HG03045 (cell line): ENCODE measurements at regions not wholly inside any gene's neighbourhood (a gene's known extent, or its start where the extent isn't known, plus 50 kb on each side); places are given as distances from the start of the nearest gene placed in this dataset.

Experiments
- ATAC-seq: cut with Tn5 transposase; IDR thresholded peaks from one replicate; pipeline ENCODE4 v1.9.1; 2021; ENCODE audit warnings: mild to moderate bottlenecking, moderate library complexity; ENCODE audit not compliant: unreplicated experiment

GRCh38 chr18:45298986-45299385, 316.3 kb upstream of the SLC14A2 start:
- no peak for ATAC-seq

DNA sequence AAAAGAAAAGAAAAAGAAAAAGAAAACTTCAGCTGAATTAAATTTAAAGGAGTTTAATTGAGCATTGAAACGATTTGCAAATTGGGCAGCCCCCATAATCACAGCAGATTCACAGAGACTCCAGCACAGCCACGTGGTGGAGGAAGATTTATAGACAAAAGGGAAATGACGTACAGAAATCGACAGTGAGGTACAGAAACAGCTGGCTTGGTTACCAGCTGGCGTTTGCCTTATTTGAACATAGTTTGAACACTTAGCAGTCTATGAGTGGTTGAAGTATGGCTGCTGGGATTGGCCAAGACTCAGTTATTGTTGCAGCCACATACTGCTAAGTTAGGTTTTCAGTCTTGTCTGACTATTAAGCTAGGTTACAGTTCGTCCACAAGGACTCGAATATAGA, 312.2 kb upstream of the SLC14A2 start:
- no peak for ATAC-seq

GRCh38 chr18:45304558-45304957, 310.7 kb upstream of the SLC14A2 start:
- ATAC-seq = no peak

- no peak for ATAC-seq
These were observed 302.6 kb upstream of the SLC14A2 start for GRCh38 chr18:45312555-45313126.

DNA sequence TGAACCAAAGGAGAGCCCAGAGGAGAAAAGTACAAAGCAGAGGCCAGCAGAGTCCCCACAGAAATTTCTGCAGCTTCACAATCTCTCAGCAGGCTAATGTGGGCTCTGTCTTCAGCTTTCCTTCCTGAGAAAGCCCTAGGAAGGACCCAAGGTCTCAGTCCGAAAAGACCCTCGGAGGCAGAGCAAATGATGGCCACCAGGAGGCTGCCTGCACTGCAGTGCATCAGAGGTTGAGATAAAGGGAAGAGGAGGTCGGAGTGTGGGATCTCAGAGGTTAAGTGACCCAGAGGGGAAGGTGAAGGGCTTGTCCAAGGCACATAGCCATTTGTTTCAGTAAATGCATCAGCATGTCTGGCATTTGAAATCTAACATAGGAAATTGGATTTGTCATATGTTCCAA, 299.1 kb upstream of the SLC14A2 start:
- no peak for ATAC-seq

- ATAC-seq = no peak
These were observed 297.2 kb upstream of the SLC14A2 start for GRCh38 chr18:45317948-45318640.

DNA sequence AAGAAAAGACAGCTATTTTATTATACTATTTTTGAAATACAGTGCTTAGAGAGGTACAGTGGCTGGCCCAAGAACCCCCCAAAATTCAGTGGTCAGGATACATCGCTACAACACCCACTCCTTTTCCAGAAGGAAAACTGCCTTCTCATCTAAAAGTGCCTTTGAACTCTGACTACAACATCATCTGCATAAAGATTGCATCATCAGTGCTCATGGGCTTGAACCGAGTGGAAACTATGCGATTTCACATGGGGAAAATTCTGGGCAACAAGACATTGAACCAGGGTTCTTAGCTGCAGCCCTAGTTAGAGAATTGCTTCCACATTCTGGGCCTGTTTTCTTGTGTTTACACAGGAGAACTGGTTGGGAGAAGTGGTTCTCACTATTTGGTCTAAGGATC, 294.6 kb upstream of the SLC14A2 start:
- no peak for ATAC-seq

- no peak for ATAC-seq
These were observed 293.8 kb upstream of the SLC14A2 start for GRCh38 chr18:45321520-45321919.

- no peak for ATAC-seq
These were observed 292.9 kb upstream of the SLC14A2 start for GRCh38 chr18:45322343-45322742.

GRCh38 chr18:45324101-45324494, 291.2 kb upstream of the SLC14A2 start:
- ATAC-seq = no peak

DNA sequence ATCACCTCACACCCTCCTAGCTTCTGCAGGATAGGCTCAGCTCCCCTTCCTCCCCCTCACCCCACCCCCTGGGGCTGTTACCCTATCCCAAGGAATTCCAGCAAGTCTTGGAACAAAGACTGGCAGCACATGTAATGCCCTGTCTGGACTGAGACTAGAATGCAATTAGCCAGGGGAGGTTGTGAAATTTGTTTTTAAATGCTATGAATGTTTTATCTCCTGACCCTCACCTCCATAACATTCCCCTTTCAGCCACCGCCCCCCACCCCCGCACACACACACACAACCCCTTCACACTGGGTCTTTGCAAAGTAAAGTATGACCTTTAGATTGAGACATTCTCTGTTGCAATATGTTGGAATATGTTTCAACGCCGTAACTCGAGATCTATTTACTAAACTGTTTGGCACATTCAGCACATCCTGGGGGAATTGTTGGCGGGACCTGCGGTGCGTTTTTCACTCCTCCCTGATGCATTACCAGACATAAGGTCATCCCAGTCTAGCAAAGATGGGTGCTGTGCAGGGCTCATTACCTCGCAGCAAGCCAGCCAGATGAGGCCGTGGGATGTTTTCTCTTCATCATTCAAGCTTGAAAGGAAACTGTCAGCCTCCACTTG, 290.7 kb upstream of the SLC14A2 start:
- ATAC-seq = no peak

GRCh38 chr18:45325778-45326177, 289.5 kb upstream of the SLC14A2 start:
- no peak for ATAC-seq

GRCh38 chr18:45326505-45326904, 288.8 kb upstream of the SLC14A2 start:
- no peak for ATAC-seq

- no peak for ATAC-seq
These were observed 287.0 kb upstream of the SLC14A2 start for GRCh38 chr18:45328296-45328695.

DNA sequence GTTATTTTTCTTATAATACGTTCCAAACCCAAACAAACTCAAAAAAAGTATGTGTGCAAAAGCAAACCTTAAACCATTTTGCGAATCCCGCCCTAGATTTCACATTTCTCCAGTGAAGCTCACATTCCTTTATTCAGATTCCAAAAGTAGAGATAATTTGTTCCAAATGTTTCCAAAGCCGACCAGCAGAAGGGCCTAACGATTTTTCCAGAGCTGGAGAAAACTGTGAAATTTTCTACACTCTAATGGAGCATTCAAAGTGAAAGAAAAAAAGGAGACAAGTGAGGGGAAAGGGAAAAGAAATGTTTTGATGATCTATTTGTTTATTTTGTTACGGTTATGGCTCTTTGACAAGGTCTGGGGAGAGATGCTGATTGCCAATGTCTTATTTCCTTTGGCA, 286.5 kb upstream of the SLC14A2 start:
- ATAC-seq = no peak

DNA sequence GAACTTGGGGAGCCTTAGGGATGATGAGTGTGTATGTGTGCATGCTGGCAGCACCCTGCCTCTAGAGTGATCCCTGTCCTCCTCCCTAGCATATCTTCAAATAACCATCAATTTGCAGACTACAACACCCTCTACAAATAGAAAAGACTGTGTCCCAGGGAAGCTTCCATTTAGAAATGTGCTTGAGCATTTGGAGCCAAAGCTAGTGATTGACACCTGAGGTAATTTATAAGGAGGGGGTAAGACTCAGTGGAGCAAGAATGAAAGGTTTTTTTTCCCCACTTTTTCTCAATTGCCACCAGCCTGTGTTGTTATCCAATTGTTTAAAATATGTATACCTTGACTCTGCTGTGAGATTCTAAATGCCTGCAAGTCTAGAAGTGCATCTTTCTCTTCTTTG, 286.0 kb upstream of the SLC14A2 start:
- ATAC-seq = no peak

DNA sequence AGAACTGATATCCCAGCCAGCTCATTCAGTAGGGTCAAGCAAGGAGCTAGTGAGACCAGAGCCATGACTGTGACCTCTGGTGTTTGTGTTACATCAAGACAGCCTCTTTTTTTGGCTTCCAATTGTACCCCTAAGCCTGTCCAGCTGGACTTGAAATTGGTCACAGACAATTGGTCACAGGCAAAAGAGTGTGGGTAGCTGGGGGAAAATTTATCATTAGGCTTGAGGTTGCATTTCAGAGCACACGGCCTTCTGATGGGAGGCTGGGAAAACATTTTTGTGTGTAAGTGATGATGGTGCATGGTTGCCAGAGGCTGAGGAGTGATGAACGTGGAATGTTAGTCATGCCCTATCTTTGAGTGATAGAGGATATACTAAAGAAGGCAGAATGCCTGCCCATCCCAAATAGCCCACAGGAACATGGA, 285.1 kb upstream of the SLC14A2 start:
- ATAC-seq = no peak

DNA sequence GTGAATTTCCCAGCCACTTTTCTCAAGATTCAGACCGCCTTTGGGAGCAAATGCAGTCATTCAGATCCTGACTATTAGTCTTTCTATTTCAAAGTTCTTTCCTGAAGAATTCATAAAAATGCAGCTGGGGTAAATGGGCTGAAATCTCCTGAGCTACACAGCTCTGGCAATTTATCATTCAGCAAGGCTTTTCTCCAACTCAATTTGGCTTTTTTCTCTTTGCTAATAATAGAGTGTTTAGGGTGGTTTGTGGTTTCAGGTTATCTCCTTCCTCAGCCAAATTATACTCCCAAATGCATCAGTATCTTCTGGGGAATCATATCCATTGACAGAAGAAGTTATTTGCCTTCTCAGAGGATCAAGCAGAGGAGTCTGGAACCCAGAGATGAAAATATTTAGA, 282.4 kb upstream of the SLC14A2 start:
- ATAC-seq = no peak

GRCh38 chr18:45334191-45334590, 281.1 kb upstream of the SLC14A2 start:
- ATAC-seq = no peak

DNA sequence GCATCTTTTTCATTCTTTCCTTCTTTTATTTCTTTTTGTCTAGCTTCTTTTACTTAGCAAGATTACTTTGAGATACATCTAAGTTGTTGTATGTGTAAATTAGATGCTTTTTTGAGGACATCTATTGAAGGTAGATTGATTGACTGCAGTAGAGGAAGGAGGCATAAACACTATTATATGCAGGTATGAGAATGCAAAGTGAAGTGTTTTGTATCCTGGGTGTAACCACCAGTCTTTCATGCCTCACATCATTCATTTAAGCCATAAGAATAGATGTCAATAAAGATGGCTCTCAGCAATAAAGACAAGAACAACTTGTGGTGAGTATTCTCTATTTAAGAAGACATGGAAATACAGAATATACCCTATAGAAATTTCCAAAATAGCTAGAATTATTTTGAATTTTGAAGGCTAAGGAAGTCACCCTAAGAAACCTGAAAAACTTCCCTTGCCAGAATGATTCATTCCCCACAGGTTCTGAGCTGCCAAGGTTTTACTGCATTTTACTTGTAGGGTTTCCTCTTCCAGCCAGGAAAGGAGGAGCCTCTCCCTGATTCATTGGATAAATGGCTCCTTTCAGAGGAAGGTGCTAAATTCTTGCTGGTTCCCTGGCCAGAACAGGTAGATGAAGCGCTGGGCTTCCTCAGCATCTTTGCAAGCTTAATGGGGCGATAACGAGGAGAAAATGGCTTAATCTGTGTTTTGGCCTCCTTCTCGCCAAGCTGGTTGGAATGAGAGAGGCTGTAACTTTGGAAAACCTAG, 279.8 kb upstream of the SLC14A2 start:
- ATAC-seq = no peak

DNA sequence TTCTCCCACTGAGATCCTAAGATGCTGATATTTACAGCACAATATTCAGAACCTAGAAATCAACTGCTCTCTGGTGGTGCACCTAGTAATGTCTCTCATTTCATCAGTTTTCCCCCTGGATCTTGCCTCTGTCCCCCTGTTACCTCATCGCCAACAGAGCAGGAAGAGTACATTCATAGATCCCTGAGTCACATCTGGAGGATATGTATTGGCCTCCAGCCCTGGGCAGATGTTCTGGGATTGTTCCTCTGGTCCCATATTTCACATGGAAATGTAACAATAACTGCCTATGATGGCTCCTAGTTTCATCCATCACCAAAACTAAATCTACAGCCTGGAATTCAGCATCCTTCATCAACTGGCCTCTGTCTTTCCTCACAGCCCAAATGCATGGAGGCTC, 278.8 kb upstream of the SLC14A2 start:
- ATAC-seq = no peak

DNA sequence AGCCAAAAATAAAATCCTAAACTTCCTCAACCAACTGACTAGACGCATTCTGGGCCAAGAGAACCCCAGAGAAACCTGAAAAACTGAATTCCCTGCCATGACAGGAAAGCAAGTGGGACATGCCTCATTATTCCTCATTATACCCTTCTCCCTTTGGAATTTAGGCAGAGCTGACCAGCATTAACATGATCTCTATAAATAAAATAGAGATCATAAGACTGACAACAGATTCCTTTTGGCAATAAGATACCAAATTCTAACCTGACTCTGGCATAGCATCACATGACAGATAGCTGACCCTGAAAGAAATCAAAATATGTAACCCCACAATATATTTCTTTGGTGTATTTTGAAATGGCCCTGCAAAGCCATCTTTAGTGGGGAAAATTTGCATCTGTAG, 277.8 kb upstream of the SLC14A2 start:
- no peak for ATAC-seq
